ENCODE measurements at regions not wholly inside any gene's neighbourhood (a gene's known extent, or its start where the extent isn't known, plus 50 kb on each side); places are given as distances from the start of the nearest gene placed in this dataset.

GRCh38 chr13:111554539-111555267 is 234.3 kb downstream of the TEX29 start:
- TF ChIP-seq CTCF (conservative IDR thresholded peaks at IDR 0.05; ENCODE audit: low read depth in 2 of 2): peak; percentile 33 to 40
- no peak for TF ChIP-seq POLR2AphosphoS5 (IDR thresholded peaks at IDR 0.05; ENCODE audit: low read depth)
- TF ChIP-seq CREB1 (CRISPR knock-in tag; IDR thresholded peaks at IDR 0.05; ENCODE audit: low read depth): no peak
- TF ChIP-seq REST (IDR thresholded peaks at IDR 0.05; ENCODE audit: unreplicated experiment): no peak
- TF ChIP-seq EZH2phosphoT487 (IDR thresholded peaks at IDR 0.05; ENCODE audit: unreplicated experiment): no peak
- no peak for TF ChIP-seq EZH2 (IDR thresholded peaks at IDR 0.05; ENCODE audit: low read depth, unreplicated experiment)
- TF ChIP-seq ZNF331 (CRISPR knock-in tag; IDR thresholded peaks at IDR 0.05; ENCODE audit: low read depth): no peak
- no peak for TF ChIP-seq ZNF114 (CRISPR knock-in tag; IDR thresholded peaks at IDR 0.05)
- TF ChIP-seq ZNF462 (CRISPR knock-in tag; IDR thresholded peaks at IDR 0.05): no peak
- no peak for TF ChIP-seq JUNB (IDR thresholded peaks at IDR 0.05; ENCODE audit: unreplicated experiment)

Data from GM23338 (cell line).